Fibroblast of lung (primary cell): ENCODE measurements at regions not wholly inside any gene's neighbourhood (a gene's known extent, or its start where the extent isn't known, plus 50 kb on each side); places are given as distances from the start of the nearest gene placed in this dataset.

Source experiments
- EZH2 ChIP-seq: IDR thresholded peaks from 2 replicates; pipeline ENCODE4 v1.5.1; 2012; ENCODE audit warnings: low read length, control low read depth, mild to moderate bottlenecking; ENCODE audit errors: missing control alignments
- TF ChIP-seq, protein P1 (sequence below), 2 donors: IDR thresholded peaks in 1 of 2; conservative IDR thresholded peaks in 1 of 2; 1 replicate in 1 of 2; 2 replicates in 1 of 2; pipeline ENCODE4 v1.5.1; 2011 to 2012; ENCODE audit warnings: low read length in 2 of 2, control low read depth in 1 of 2, inconsistent platforms in 1 of 2, low read depth in 1 of 2, mild to moderate bottlenecking in 1 of 2

DNA sequence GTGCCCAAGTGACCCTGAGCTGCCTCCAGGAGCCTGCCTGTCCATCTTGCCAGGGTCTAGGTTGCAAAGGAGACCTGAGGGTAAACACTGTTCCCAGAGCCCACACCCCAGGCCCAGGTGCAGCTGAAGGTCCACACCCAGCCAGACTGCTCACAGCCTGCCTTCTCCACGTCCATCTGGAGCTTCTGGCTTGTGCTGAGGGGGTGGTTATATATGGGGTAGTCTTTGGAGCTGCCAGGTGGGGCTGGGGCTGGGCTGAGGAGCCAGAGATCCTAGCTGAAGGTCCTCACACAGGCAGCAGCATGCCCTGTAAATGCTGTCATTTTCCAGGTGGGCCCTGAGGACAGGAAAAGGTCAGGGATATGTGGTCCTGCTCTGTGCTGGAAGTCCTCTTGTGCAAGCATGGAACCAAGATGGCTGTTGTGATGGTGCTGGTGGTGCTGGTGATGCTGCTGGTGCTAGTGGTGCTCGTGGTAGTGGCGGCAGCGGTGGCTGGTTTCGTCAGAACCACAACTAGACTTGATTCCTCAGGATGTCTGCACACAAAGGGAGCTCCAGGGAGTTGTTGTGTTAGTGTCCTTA lies 182.7 kb downstream of the MATN1 start:
- TF ChIP-seq, protein P1, sequence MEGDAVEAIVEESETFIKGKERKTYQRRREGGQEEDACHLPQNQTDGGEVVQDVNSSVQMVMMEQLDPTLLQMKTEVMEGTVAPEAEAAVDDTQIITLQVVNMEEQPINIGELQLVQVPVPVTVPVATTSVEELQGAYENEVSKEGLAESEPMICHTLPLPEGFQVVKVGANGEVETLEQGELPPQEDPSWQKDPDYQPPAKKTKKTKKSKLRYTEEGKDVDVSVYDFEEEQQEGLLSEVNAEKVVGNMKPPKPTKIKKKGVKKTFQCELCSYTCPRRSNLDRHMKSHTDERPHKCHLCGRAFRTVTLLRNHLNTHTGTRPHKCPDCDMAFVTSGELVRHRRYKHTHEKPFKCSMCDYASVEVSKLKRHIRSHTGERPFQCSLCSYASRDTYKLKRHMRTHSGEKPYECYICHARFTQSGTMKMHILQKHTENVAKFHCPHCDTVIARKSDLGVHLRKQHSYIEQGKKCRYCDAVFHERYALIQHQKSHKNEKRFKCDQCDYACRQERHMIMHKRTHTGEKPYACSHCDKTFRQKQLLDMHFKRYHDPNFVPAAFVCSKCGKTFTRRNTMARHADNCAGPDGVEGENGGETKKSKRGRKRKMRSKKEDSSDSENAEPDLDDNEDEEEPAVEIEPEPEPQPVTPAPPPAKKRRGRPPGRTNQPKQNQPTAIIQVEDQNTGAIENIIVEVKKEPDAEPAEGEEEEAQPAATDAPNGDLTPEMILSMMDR (conservative IDR thresholded peaks at IDR 0.05 in 1 of 2, IDR thresholded peaks at IDR 0.05 in 1 of 2; ENCODE audit: low read depth in 1 of 2, low read length in 2 of 2) = no peak
- TF ChIP-seq EZH2 = no peak
